ENCODE measurements at regions not wholly inside any gene's neighbourhood (a gene's known extent, or its start where the extent isn't known, plus 50 kb on each side); places are given as distances from the start of the nearest gene placed in this dataset.
A peak's percentile ranks its signal among the peaks of the same experiment; 100 is the strongest.
"Not testable (repeated sequence)": the region's sequence is repeated elsewhere in the genome, so short reads cannot be mapped to it uniquely, and the experiment has no call there.

GRCh38 chr16:77488652-77489051 is 53.8 kb upstream of the ADAMTS18 start:
- no peak for DNase-seq

GRCh38 chr16:77491091-77491490 is 56.3 kb upstream of the ADAMTS18 start:
- DNase-seq = no peak

GRCh38 chr16:77496934-77497333 is 62.1 kb upstream of the ADAMTS18 start:
- no peak for DNase-seq

- DNase-seq = no peak
Observed at GRCh38 chr16:77499373-77500285, 64.8 kb upstream of the ADAMTS18 start.

- no peak for DNase-seq
Observed at GRCh38 chr16:77500286-77500598, 65.4 kb upstream of the ADAMTS18 start.

- no peak for DNase-seq
Observed at GRCh38 chr16:77500934-77501664, 66.3 kb upstream of the ADAMTS18 start.

GRCh38 chr16:77502448-77502847 is 67.6 kb upstream of the ADAMTS18 start:
- no peak for DNase-seq

- not testable (repeated sequence) for DNase-seq
Observed at GRCh38 chr16:77506492-77506891, 71.7 kb upstream of the ADAMTS18 start.

GRCh38 chr16:77509051-77509450 is 74.2 kb upstream of the ADAMTS18 start:
- DNase-seq = no peak

- no peak for DNase-seq
Observed at GRCh38 chr16:77509796-77510195, 75.0 kb upstream of the ADAMTS18 start.

GRCh38 chr16:77511053-77511452 is 76.2 kb upstream of the ADAMTS18 start:
- no peak for DNase-seq

GRCh38 chr16:77514500-77515220 is 79.8 kb upstream of the ADAMTS18 start:
- no peak for DNase-seq

GRCh38 chr16:77525226-77525625 is 90.4 kb upstream of the ADAMTS18 start:
- peak; percentile 61 for DNase-seq

- peak; percentile 96 for DNase-seq
Observed at GRCh38 chr16:77531752-77532151, 96.9 kb upstream of the ADAMTS18 start.

GRCh38 chr16:77536809-77537208 is 102.0 kb upstream of the ADAMTS18 start:
- DNase-seq = no peak

- no peak for DNase-seq
Observed at GRCh38 chr16:77539421-77540034, 104.7 kb upstream of the ADAMTS18 start.

GRCh38 chr16:77540646-77541045 is 105.8 kb upstream of the ADAMTS18 start:
- peak; percentile 26 for DNase-seq

- no peak for DNase-seq
Observed at GRCh38 chr16:77541165-77541564, 106.3 kb upstream of the ADAMTS18 start.

- no peak for DNase-seq
Observed at GRCh38 chr16:77548151-77548550, 113.3 kb upstream of the ADAMTS18 start.

GRCh38 chr16:77548766-77549165 is 113.9 kb upstream of the ADAMTS18 start:
- DNase-seq = no peak

- no peak for DNase-seq
Observed at GRCh38 chr16:77549876-77550275, 115.0 kb upstream of the ADAMTS18 start.

- DNase-seq = no peak
Observed at GRCh38 chr16:77551357-77551756, 116.5 kb upstream of the ADAMTS18 start.

GRCh38 chr16:77553130-77553529 is 118.3 kb upstream of the ADAMTS18 start:
- DNase-seq = no peak
